ENCODE measurements at regions not wholly inside any gene's neighbourhood (a gene's known extent, or its start where the extent isn't known, plus 50 kb on each side); places are given as distances from the start of the nearest gene placed in this dataset.
"Not testable (repeated sequence)": the region's sequence is repeated elsewhere in the genome, so short reads cannot be mapped to it uniquely, and the experiment has no call there.

- Histone ChIP-seq H4K20me1 (ENCODE audit: insufficient read depth, low read depth, low read length) (no peaks in the 10 kb centered on the region), H3K4me3 (ENCODE audit: low read length) (no peak overlapping the region), H3K36me3 (ENCODE audit: insufficient read depth, low read length) (no peaks in the 10 kb centered on the region), H2AFZ (ENCODE audit: low read length) (no peak overlapping the region), H3K4me1 (ENCODE audit: low read length) (no peaks in the 10 kb centered on the region), H3K9ac (ENCODE audit: low read length) (no peak overlapping the region), H3K9me3 (ENCODE audit: low read length) (no peaks in the 10 kb centered on the region), H3K79me2 (ENCODE audit: low read length) (no peaks in the 10 kb centered on the region), H3K27me3 (ENCODE audit: low read length) (no peaks in the 10 kb centered on the region), H3K9me2 (replicated peaks; ENCODE audit: insufficient read depth, low read length) (no peaks in the 10 kb centered on the region), H3K4me2 (ENCODE audit: low read depth, low read length, poor library complexity, severe bottlenecking) (no peak overlapping the region), H3K27ac (ENCODE audit: low read length) (no peak overlapping the region)
- no peak for DNase-seq
Observed at GRCh38 chr12:68387338-68387737, 55.2 kb upstream of the MDM1 start.

GRCh38 chr12:68389305-68389704 is 57.1 kb upstream of the MDM1 start:
- H3K27me3 ChIP-seq (ENCODE audit: low read length) = no peaks in the 10 kb centered on the region
- H3K36me3 ChIP-seq (ENCODE audit: insufficient read depth, low read length) = no peaks in the 10 kb centered on the region
- H3K79me2 ChIP-seq (ENCODE audit: low read length) = no peaks in the 10 kb centered on the region
- H3K27ac ChIP-seq (ENCODE audit: low read length) = no peak overlapping the region
- no peak overlapping the region for H3K4me2 ChIP-seq (ENCODE audit: low read depth, low read length, poor library complexity, severe bottlenecking)
- no peak overlapping the region for H3K9ac ChIP-seq (ENCODE audit: low read length)
- H3K9me2 ChIP-seq (replicated peaks; ENCODE audit: insufficient read depth, low read length) = no peaks in the 10 kb centered on the region
- no peak for DNase-seq
- no peak overlapping the region for H2AFZ ChIP-seq (ENCODE audit: low read length)
- no peaks in the 10 kb centered on the region for H4K20me1 ChIP-seq (ENCODE audit: insufficient read depth, low read depth, low read length)
- no peaks in the 10 kb centered on the region for H3K4me1 ChIP-seq (ENCODE audit: low read length)
- H3K9me3 ChIP-seq (ENCODE audit: low read length) = no peaks in the 10 kb centered on the region
- no peak overlapping the region for H3K4me3 ChIP-seq (ENCODE audit: low read length)

- Histone ChIP-seq H3K27ac (ENCODE audit: low read length) (no peak overlapping the region), H3K27me3 (ENCODE audit: low read length) (no peaks in the 10 kb centered on the region), H3K9me3 (ENCODE audit: low read length) (no peaks in the 10 kb centered on the region), H4K20me1 (ENCODE audit: insufficient read depth, low read depth, low read length) (no peaks in the 10 kb centered on the region), H3K36me3 (ENCODE audit: insufficient read depth, low read length) (no peaks in the 10 kb centered on the region), H3K9ac (ENCODE audit: low read length) (no peak overlapping the region), H2AFZ (ENCODE audit: low read length) (no peak overlapping the region), H3K4me3 (ENCODE audit: low read length) (no peak overlapping the region), H3K9me2 (replicated peaks; ENCODE audit: insufficient read depth, low read length) (no peaks in the 10 kb centered on the region), H3K4me2 (ENCODE audit: low read depth, low read length, poor library complexity, severe bottlenecking) (no peak overlapping the region), H3K79me2 (ENCODE audit: low read length) (no peaks in the 10 kb centered on the region), H3K4me1 (ENCODE audit: low read length) (no peaks in the 10 kb centered on the region)
- no peak for DNase-seq
Observed at GRCh38 chr12:68391937-68392336, 59.8 kb upstream of the MDM1 start.

- no peaks in the 10 kb centered on the region for H3K79me2 ChIP-seq (ENCODE audit: low read length)
- no peak overlapping the region for H3K9ac ChIP-seq (ENCODE audit: low read length)
- DNase-seq = no peak
- no peak overlapping the region for H3K4me3 ChIP-seq (ENCODE audit: low read length)
- no peaks in the 10 kb centered on the region for H3K9me2 ChIP-seq (replicated peaks; ENCODE audit: insufficient read depth, low read length)
- H3K27me3 ChIP-seq (ENCODE audit: low read length) = no peaks in the 10 kb centered on the region
- no peaks in the 10 kb centered on the region for H3K4me1 ChIP-seq (ENCODE audit: low read length)
- no peak overlapping the region for H3K27ac ChIP-seq (ENCODE audit: low read length)
- no peaks in the 10 kb centered on the region for H3K36me3 ChIP-seq (ENCODE audit: insufficient read depth, low read length)
- no peak overlapping the region for H2AFZ ChIP-seq (ENCODE audit: low read length)
- H3K9me3 ChIP-seq (ENCODE audit: low read length) = no peaks in the 10 kb centered on the region
- no peak overlapping the region for H3K4me2 ChIP-seq (ENCODE audit: low read depth, low read length, poor library complexity, severe bottlenecking)
- no peaks in the 10 kb centered on the region for H4K20me1 ChIP-seq (ENCODE audit: insufficient read depth, low read depth, low read length)
Observed at GRCh38 chr12:68392376-68392775, 60.2 kb upstream of the MDM1 start.

GRCh38 chr12:68393417-68393816 is 61.3 kb upstream of the MDM1 start:
- Histone ChIP-seq H3K79me2 (ENCODE audit: low read length) (no peaks in the 10 kb centered on the region), H4K20me1 (ENCODE audit: insufficient read depth, low read depth, low read length) (no peaks in the 10 kb centered on the region), H3K27me3 (ENCODE audit: low read length) (no peaks in the 10 kb centered on the region), H3K36me3 (ENCODE audit: insufficient read depth, low read length) (no peaks in the 10 kb centered on the region), H2AFZ (ENCODE audit: low read length) (no peak overlapping the region), H3K9ac (ENCODE audit: low read length) (no peak overlapping the region), H3K9me2 (replicated peaks; ENCODE audit: insufficient read depth, low read length) (no peaks in the 10 kb centered on the region), H3K27ac (ENCODE audit: low read length) (no peak overlapping the region), H3K9me3 (ENCODE audit: low read length) (no peaks in the 10 kb centered on the region), H3K4me3 (ENCODE audit: low read length) (no peak overlapping the region), H3K4me2 (ENCODE audit: low read depth, low read length, poor library complexity, severe bottlenecking) (no peak overlapping the region), H3K4me1 (ENCODE audit: low read length) (no peaks in the 10 kb centered on the region)
- no peak for DNase-seq

GRCh38 chr12:68397566-68398158 is 65.5 kb upstream of the MDM1 start:
- Histone ChIP-seq H4K20me1 (ENCODE audit: insufficient read depth, low read depth, low read length) (no peaks in the 10 kb centered on the region), H2AFZ (ENCODE audit: low read length) (no peak overlapping the region), H3K27ac (ENCODE audit: low read length) (no peak overlapping the region), H3K9me2 (replicated peaks; ENCODE audit: insufficient read depth, low read length) (no peaks in the 10 kb centered on the region), H3K79me2 (ENCODE audit: low read length) (no peaks in the 10 kb centered on the region), H3K9ac (ENCODE audit: low read length) (no peak overlapping the region), H3K36me3 (ENCODE audit: insufficient read depth, low read length) (no peaks in the 10 kb centered on the region), H3K4me2 (ENCODE audit: low read depth, low read length, poor library complexity, severe bottlenecking) (no peak overlapping the region), H3K4me3 (ENCODE audit: low read length) (no peak overlapping the region), H3K27me3 (ENCODE audit: low read length) (no peaks in the 10 kb centered on the region), H3K9me3 (ENCODE audit: low read length) (no peaks in the 10 kb centered on the region), H3K4me1 (ENCODE audit: low read length) (no peaks in the 10 kb centered on the region)
- DNase-seq = no peak

GRCh38 chr12:68398689-68399088 is 66.5 kb upstream of the MDM1 start:
- H3K9me3 ChIP-seq (ENCODE audit: low read length); H3K4me1 ChIP-seq (ENCODE audit: low read length); H3K9ac ChIP-seq (ENCODE audit: low read length); H4K20me1 ChIP-seq (ENCODE audit: insufficient read depth, low read depth, low read length); H3K27me3 ChIP-seq (ENCODE audit: low read length); H3K4me2 ChIP-seq (ENCODE audit: low read depth, low read length, poor library complexity, severe bottlenecking); H3K79me2 ChIP-seq (ENCODE audit: low read length); H2AFZ ChIP-seq (ENCODE audit: low read length); H3K27ac ChIP-seq (ENCODE audit: low read length); H3K9me2 ChIP-seq (replicated peaks; ENCODE audit: insufficient read depth, low read length); H3K36me3 ChIP-seq (ENCODE audit: insufficient read depth, low read length); DNase-seq; H3K4me3 ChIP-seq (ENCODE audit: low read length): not testable (repeated sequence)

- DNase-seq = no peak
- no peak overlapping the region for H2AFZ ChIP-seq (ENCODE audit: low read length)
- H3K79me2 ChIP-seq (ENCODE audit: low read length) = no peaks in the 10 kb centered on the region
Observed at GRCh38 chr12:68400226-68400829, 68.2 kb upstream of the MDM1 start.

More at GRCh38 chr12:68400226-68400829, 68.2 kb upstream of the MDM1 start:
- H3K36me3 ChIP-seq (ENCODE audit: insufficient read depth, low read length) = no peaks in the 10 kb centered on the region
- H3K27me3 ChIP-seq (ENCODE audit: low read length) = no peaks in the 10 kb centered on the region
- H3K4me3 ChIP-seq (ENCODE audit: low read length) = no peak overlapping the region
- H3K9ac ChIP-seq (ENCODE audit: low read length) = no peak overlapping the region
- H3K9me3 ChIP-seq (ENCODE audit: low read length) = no peaks in the 10 kb centered on the region
- no peaks in the 10 kb centered on the region for H4K20me1 ChIP-seq (ENCODE audit: insufficient read depth, low read depth, low read length)
- H3K4me1 ChIP-seq (ENCODE audit: low read length) = no peaks in the 10 kb centered on the region
- H3K4me2 ChIP-seq (ENCODE audit: low read depth, low read length, poor library complexity, severe bottlenecking) = no peak overlapping the region
- no peaks in the 10 kb centered on the region for H3K9me2 ChIP-seq (replicated peaks; ENCODE audit: insufficient read depth, low read length)
- H3K27ac ChIP-seq (ENCODE audit: low read length) = no peak overlapping the region
